Erythroblast (primary cell): ENCODE measurements at regions not wholly inside any gene's neighbourhood (a gene's known extent, or its start where the extent isn't known, plus 50 kb on each side); places are given as distances from the start of the nearest gene placed in this dataset.

Experiments
- GATA1 ChIP-seq: IDR thresholded peaks from 2 replicates; pipeline ENCODE4 v1.6.1; 2011; ENCODE audit warnings: low read depth, mild to moderate bottlenecking, control low read depth, low read length, moderate library complexity
- POLR2A ChIP-seq: IDR thresholded peaks from 2 replicates; pipeline ENCODE4 v1.6.1; 2011; ENCODE audit warnings: mild to moderate bottlenecking, low read length

DNA sequence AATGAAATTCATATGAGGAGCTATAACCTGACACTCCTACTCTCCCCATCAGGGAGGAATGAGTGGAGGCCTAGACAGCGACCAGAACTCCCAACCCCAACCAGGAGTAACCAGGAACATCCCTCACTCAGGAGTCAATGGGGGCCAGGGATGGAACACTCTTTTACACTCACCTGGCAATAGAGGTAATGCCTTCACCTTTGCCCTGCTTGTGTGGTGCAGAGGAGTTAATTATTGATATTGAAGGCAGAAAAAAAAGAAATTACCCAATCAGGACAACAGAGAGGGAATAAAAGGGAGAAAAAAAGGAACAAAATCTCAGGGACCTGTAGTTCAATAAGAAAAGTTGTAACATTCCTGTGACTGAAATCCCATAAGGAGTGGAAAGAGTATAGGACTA is 141.5 kb downstream of the PPP4R3C start:
- TF ChIP-seq POLR2A (no peak), GATA1 (no peak)
